Fibroblast of the aortic adventitia (primary cell): ENCODE measurements at regions not wholly inside any gene's neighbourhood (a gene's known extent, or its start where the extent isn't known, plus 50 kb on each side); places are given as distances from the start of the nearest gene placed in this dataset.

Experiments
- DNase-seq: peaks from one replicate; pipeline ENCODE4 v3.0.0-alpha.2; 2010; ENCODE audit warnings: low read depth
- H3K4me3 ChIP-seq: 2 replicates; pipeline ENCODE4 v1.5.1; 2011; ENCODE audit warnings: low read depth, mild to moderate bottlenecking, control low read depth, low read length, moderate library complexity
- CTCF ChIP-seq: IDR thresholded peaks from 2 replicates; pipeline ENCODE4 v1.5.1; 2011; ENCODE audit warnings: mild to moderate bottlenecking, low read length, control low read depth, inconsistent platforms; ENCODE audit not compliant: insufficient read depth

- no peak for DNase-seq
- H3K4me3 ChIP-seq: no peak overlapping the region
- TF ChIP-seq CTCF: no peak
Measured at GRCh38 chr2:118312969-118313756, 224.9 kb downstream of the INSIG2 start.

- peak overlapping the region; percentile 56 for H3K4me3 ChIP-seq
- no peak for DNase-seq
- no peak for TF ChIP-seq CTCF
Measured at GRCh38 chr2:118310681-118311429, 222.6 kb downstream of the INSIG2 start.

- TF ChIP-seq CTCF: no peak
- peak overlapping the region; percentile 56 for H3K4me3 ChIP-seq
- DNase-seq: peak; percentile 36
Measured at GRCh38 chr2:118309946-118310680, 221.8 kb downstream of the INSIG2 start.

GRCh38 chr2:118309257-118309945 lies 221.1 kb downstream of the INSIG2 start:
- DNase-seq: no peak
- no peak for TF ChIP-seq CTCF
- peak overlapping the region; percentile 56 for H3K4me3 ChIP-seq

- no peak overlapping the region for H3K4me3 ChIP-seq
- no peak for TF ChIP-seq CTCF
- no peak for DNase-seq
Measured at GRCh38 chr2:118307864-118308263, 219.6 kb downstream of the INSIG2 start.

- TF ChIP-seq CTCF: no peak
- no peak overlapping the region for H3K4me3 ChIP-seq
- DNase-seq: no peak
Measured at GRCh38 chr2:118301248-118301647, 213.0 kb downstream of the INSIG2 start.
